Testis (tissue), 2 donors: ENCODE measurements at regions not wholly inside any gene's neighbourhood (a gene's known extent, or its start where the extent isn't known, plus 50 kb on each side); places are given as distances from the start of the nearest gene placed in this dataset.

ENCODE experiments used
- CTCF ChIP-seq, 3 experiments: fragments of 450-650 bp in 2 of 3; fragments of 200-600 bp in 1 of 3; sonication (generic) in 1 of 3; IDR thresholded peaks; one replicate each; pipeline ENCODE4 v1.5.1; 2016 to 2019; ENCODE audit warnings: antibody characterized with exemption in 3 of 3, mild to moderate bottlenecking in 2 of 3, moderate library complexity in 1 of 3
- POLR2A ChIP-seq: fragments of 450-650 bp; IDR thresholded peaks from one replicate; pipeline ENCODE4 v1.6.1; 2017; ENCODE audit warnings: antibody characterized with exemption, mild to moderate bottlenecking, moderate library complexity

DNA sequence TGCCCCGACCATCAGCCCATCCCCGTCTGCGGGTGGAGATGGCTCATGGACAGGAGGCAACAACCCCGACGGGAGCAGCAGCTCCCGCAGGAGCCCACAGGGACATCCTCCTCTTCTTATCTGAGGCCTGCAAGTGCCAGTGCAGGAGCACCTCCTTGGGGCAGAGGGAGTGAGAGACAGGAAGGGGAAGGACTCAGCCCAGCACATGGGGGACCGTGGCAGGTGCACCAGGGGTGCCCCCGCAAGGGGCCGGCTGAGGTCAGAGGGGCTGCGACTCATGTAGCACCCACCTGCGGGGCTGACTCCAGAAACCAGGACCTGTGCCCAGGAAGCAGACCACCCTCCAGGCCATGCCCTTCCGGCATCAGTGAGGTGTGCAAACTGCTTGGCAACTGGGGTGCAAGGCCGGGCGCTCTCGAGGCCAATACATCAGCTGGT, 259.8 kb upstream of the ADAMTS16 start:
- no peak for TF ChIP-seq CTCF (IDR thresholded peaks at IDR 0.05)
- TF ChIP-seq POLR2A = no peak
